ENCODE measurements at regions not wholly inside any gene's neighbourhood (a gene's known extent, or its start where the extent isn't known, plus 50 kb on each side); places are given as distances from the start of the nearest gene placed in this dataset.

- TF ChIP-seq CTCF (IDR thresholded peaks at IDR 0.05) = no peak
- no peak for TF ChIP-seq POLR2A (IDR thresholded peaks at IDR 0.05)
These were observed 263.1 kb upstream of the GYPC start for GRCh38 chr2:126392889-126393288.
